ENCODE measurements at regions not wholly inside any gene's neighbourhood (a gene's known extent, or its start where the extent isn't known, plus 50 kb on each side); places are given as distances from the start of the nearest gene placed in this dataset.
A peak's percentile ranks its signal among the peaks of the same experiment; 100 is the strongest.

DNA sequence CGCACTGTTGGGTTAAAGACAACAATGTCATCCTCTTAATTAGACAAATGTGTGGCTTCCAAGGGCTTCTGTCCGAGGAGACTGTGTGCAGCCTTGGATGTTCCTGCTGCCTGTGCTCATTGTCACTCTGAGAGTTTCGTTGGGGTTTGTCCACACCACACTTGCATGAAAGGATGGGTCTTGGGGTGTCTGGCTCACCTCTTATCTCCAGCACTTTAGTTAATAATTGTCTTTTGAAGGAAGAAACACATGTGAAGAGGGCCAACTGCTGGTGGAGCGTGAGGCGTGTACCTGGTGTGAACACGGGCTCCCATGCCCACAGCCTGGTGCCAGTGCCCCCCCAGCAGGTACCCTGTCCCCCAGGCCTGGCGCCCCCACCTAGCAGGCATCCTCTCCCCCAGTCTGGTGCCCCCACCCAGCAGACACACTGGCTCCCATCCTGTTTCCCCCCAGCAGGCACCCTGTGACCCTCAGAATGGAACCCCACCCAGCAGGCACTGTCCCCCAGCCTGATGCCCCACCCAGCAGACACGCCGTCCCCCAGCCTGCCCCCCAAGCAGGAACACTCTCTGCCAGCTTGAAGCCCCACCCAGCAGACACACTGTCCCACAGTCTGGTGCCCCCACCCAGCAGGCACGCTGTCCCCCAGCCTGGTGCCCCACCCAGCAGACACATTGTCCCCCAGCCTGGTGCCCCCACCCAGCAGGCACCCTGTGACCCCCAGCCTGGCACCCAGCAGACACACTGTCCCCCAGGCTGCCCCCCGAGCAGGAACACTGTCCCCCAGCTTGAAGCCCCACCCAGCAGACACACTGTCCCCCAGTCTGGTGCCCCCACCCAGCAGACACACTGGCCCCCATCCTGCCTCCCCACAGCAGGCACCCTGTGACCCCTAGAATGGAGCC, 96.3 kb upstream of the TMEM18 start:
- intact Hi-C loops (cut with DNase I), result no loop called here
- Histone ChIP-seq H3K36me3 (no peaks in the 10 kb centered on the region), H3K4me1 (no peaks in the 10 kb centered on the region), H3K27ac (no peak overlapping the region), H3K4me3 (no peak overlapping the region), H3K9me3 (no peaks in the 10 kb centered on the region), H3K27me3 (ENCODE audit: low read depth) (no peaks in the 10 kb centered on the region)
- ATAC-seq, result no peak
- TF ChIP-seq, protein P1, sequence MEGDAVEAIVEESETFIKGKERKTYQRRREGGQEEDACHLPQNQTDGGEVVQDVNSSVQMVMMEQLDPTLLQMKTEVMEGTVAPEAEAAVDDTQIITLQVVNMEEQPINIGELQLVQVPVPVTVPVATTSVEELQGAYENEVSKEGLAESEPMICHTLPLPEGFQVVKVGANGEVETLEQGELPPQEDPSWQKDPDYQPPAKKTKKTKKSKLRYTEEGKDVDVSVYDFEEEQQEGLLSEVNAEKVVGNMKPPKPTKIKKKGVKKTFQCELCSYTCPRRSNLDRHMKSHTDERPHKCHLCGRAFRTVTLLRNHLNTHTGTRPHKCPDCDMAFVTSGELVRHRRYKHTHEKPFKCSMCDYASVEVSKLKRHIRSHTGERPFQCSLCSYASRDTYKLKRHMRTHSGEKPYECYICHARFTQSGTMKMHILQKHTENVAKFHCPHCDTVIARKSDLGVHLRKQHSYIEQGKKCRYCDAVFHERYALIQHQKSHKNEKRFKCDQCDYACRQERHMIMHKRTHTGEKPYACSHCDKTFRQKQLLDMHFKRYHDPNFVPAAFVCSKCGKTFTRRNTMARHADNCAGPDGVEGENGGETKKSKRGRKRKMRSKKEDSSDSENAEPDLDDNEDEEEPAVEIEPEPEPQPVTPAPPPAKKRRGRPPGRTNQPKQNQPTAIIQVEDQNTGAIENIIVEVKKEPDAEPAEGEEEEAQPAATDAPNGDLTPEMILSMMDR (IDR thresholded peaks at IDR 0.05), result no peak
- no peak for DNase-seq

DNA sequence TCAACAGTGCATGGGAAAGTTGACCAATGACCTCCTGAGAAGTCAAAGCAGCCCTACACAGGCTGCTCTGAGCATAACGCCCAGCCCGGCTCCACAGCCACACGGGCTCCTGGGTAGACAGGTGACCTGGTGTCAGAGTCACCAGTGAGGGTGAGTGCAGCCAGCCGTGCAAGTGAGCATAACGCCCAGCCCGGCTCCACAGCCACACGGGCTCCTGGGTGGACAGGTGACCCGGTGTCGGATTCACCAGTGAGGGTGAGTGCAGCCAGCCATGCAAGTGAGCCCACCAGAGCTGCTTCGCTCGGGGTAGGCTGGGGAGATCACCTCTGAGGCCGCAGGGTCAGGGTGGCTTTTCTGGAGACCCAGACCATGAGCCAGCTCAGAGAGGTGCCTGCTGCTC, 94.3 kb upstream of the TMEM18 start:
- no peak overlapping the region for H3K27ac ChIP-seq
- no peaks in the 10 kb centered on the region for H3K27me3 ChIP-seq (ENCODE audit: low read depth)
- no peaks in the 10 kb centered on the region for H3K4me1 ChIP-seq
- DNase-seq (no peak), ATAC-seq (peak in 1 of 2 donors; percentile 21)
- H3K9me3 ChIP-seq, result no peaks in the 10 kb centered on the region
- no peaks in the 10 kb centered on the region for H3K36me3 ChIP-seq
- no peak overlapping the region for H3K4me3 ChIP-seq
- intact Hi-C loops (cut with DNase I), result no loop called here
- TF ChIP-seq, protein P1 (IDR thresholded peaks at IDR 0.05), result no peak

DNA sequence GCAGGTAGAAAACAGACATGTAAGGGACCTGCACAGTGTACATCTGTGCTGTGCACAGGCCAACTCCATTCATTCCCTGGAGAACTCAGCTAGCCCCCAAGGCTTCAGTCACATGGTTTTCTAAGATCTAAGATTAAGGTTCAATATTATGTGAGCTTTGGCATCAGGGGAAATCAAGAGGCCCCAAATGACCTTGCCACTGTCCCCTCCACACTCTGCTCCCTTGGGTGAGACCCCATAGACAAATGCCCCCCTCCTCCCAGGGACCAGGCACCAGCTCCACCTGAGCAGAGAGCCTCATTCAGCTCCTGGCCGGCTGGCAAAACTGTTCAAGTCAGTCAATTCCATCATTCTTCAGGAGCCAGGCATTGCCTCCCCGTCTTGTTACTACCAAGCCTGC, 93.6 kb upstream of the TMEM18 start:
- intact Hi-C loops (cut with DNase I), result no loop called here
- TF ChIP-seq, protein P1 (IDR thresholded peaks at IDR 0.05), result no peak
- H3K4me3 ChIP-seq, result no peak overlapping the region

DNA sequence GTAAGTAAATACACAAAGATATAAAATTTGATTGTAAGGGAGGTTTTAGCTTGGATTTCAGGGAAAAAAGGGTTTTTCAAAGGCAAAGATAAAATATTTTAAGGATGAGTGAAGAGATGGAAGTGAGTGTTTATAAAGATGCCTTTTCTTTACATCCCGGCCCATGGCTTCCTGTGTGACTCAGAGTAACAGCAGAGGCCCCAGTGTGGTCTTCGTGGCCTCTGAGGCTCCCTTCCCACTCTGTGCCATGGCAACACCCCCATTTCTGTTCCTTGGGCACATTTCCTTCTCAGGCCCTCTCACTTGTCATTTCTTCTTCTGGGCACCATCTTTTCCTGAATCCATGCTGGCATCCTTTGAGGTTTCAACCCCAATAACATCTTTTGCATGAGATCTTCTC, 92.6 kb upstream of the TMEM18 start:
- Histone ChIP-seq H3K4me1 (no peaks in the 10 kb centered on the region), H3K4me3 (no peak overlapping the region), H3K36me3 (no peaks in the 10 kb centered on the region), H3K9me3 (no peaks in the 10 kb centered on the region), H3K27ac (no peak overlapping the region), H3K27me3 (ENCODE audit: low read depth) (no peaks in the 10 kb centered on the region)
- intact Hi-C loops (cut with DNase I), result no loop called here
- ATAC-seq, result no peak
- DNase-seq, result no peak
- TF ChIP-seq, protein P1 (IDR thresholded peaks at IDR 0.05), result no peak

More for the DNA sequence above, 93.6 kb upstream of the TMEM18 start:
- Histone ChIP-seq H3K4me1 (no peaks in the 10 kb centered on the region), H3K9me3 (no peaks in the 10 kb centered on the region), H3K27me3 (ENCODE audit: low read depth) (no peaks in the 10 kb centered on the region), H3K36me3 (no peaks in the 10 kb centered on the region), H3K27ac (no peak overlapping the region)
- no peak for DNase-seq
- no peak for ATAC-seq

DNA sequence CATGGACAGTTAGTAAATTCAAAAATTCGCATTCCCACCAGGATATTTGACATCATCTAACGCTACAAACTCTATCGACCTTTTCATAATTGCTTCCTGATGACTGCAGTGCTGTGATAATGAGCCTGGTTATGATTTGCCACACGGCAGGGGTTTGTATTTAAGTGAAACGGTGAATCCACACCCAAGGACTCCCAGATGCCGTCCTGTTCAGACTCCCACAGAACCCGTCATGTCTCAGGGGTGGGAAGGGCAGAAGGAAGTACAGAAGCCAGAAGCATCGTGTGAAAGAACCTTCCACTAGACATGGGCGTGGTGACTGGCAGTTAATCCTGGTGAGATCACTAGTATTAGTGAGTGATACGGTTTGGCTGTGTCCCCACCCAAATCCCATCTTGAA, 91.2 kb upstream of the TMEM18 start:
- intact Hi-C loops (cut with DNase I), result no loop called here
- Histone ChIP-seq H3K9me3 (no peaks in the 10 kb centered on the region), H3K27me3 (ENCODE audit: low read depth) (no peaks in the 10 kb centered on the region), H3K4me3 (no peak overlapping the region), H3K27ac (no peak overlapping the region), H3K36me3 (no peaks in the 10 kb centered on the region), H3K4me1 (no peaks in the 10 kb centered on the region)
- ATAC-seq, result no peak
- TF ChIP-seq, protein P1 (IDR thresholded peaks at IDR 0.05), result no peak
- no peak for DNase-seq

Data from lower lobe of right lung (tissue), 2 donors.